Activated CD8-positive, alpha-beta memory T cell treated with anti-CD3 and anti-CD28 coated beads for 1 hour (primary cell): ENCODE measurements at regions not wholly inside any gene's neighbourhood (a gene's known extent, or its start where the extent isn't known, plus 50 kb on each side); places are given as distances from the start of the nearest gene placed in this dataset.
"Not testable (repeated sequence)": the region's sequence is repeated elsewhere in the genome, so short reads cannot be mapped to it uniquely, and the experiment has no call there.

Experiments used
- DNase-seq, 2 donors: peaks; one replicate each; pipeline ENCODE4 v3.0.0-alpha.2; 2020; ENCODE audit warnings: low read depth in 1 of 2; ENCODE audit errors: extremely low read depth in 1 of 2

DNA sequence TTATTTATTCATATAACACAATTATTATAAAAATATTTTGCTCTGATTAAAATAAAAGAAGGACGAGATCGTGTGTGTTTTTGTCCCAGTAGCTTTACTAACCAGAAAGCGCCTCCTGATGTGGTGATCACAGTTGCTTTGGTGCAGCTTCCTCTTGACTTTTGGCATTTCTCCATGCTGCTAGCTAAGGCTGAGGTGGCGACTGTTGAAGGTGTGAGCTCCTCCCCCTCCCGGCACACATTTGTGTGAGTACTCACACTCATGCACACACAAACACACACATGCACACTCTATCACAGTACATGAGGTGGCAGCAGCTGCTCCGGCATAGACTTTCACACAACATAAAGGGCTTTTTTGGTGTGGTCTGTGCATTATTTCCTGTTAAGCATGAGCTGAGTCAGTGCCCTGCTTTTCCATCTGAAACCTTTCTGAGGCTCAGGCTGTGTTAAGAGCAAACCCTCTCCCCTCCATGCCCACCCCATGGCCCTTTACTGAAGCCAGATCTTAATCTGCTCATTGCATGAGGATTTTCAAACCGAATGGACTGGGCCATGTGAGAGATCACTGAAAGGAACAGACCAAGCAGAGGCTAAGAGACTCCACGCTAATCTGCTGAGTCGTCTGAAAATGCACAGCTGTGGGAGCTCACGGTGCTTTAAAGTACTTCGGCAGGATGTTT, 53.3 kb downstream of the FOXD4L1 start:
- peak in 1 of 2 donors; percentile 18 for DNase-seq

GRCh38 chr2:113559820-113560219, 61.4 kb downstream of the FOXD4L1 start:
- not testable (repeated sequence) for DNase-seq

- DNase-seq = not testable (repeated sequence)
Measured at GRCh38 chr2:113562662-113563061, 64.2 kb downstream of the FOXD4L1 start.

GRCh38 chr2:113566674-113567480, 60.2 kb upstream of the RABL2A start:
- DNase-seq = not testable (repeated sequence)

DNA sequence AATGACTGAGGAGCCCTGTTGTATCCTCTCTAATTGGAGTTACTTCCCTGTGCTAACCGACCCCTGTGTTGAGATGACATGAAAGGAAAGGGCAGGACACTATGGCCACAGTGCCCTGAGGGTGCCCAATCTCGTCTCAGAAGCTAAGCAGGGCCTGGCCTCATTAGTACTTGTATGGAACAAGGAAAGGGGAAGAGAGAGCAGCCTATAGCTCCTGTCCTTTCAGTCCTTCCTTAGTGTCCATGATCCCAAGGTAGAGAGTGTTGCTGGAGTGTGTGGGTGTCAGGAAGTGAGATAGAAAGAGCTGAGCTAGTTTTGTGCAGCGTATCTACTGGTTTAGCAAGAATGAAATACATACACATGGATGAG, 59.6 kb upstream of the RABL2A start:
- not testable (repeated sequence) for DNase-seq

DNA sequence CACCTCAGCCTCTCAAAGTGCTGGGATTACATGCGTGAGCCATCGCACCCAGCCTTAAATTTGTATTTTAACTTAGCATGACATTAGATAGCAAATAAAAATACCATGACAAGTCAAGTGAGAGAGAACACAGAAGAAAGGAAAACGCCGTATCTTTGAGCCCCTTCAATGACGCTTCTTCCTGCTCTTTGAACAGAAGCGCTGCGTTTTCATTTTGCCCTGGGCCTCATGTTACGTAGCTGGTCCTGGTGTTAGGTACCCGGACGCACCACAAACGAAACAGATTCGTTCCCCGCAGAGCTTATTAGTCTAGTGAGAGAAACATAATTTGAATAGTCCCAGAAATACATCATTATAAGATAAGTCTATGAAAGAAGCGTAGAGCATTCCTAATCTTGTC, 58.8 kb upstream of the RABL2A start:
- not testable (repeated sequence) for DNase-seq

DNA sequence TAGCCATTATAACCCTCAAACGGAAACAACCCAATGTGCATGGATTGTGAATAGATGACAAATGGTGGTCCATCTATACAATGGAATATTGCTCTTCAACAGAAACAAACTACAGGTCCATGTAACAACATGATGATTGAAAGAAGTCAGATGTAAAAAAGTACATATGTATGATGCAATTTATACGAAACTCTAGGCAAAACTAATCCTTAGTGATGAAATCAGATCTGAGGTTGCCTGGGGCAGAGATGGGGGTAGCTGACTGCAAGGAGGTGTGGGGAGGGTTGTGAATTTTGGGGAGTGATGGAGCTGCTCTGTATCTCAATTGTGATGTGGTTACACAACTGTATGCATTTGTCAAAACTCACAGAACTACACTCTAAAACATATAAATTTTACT, 57.0 kb upstream of the RABL2A start:
- DNase-seq = not testable (repeated sequence)

GRCh38 chr2:113570509-113571009, 56.5 kb upstream of the RABL2A start:
- not testable (repeated sequence) for DNase-seq

DNA sequence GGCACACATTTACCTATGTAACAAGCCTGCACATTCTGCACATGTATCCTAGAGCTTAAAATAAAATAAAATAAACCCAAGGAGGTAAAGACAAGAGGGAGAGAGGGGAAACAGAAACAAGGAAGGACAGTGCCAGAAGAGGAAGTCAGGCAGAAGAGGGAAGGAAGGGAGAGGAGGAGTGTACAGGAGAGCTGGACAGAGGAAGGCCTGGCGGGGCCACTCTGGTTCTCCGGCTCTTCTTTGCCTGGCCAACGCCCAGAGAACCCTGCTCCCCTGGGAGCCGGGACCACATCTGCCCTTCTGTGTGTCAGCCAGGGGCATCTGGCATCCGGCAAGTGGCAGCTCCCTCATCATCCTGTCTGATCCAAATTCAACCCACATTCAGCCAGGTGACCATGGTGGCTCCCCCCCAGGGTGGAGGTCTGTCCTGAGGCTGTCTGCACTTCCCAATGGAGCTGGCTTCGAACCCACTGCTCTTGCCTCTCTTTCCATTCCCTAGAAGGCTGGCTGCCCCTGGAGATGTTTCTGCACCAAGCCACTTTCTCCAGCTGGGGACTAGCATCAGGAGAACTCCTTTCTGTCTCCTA, 55.5 kb upstream of the RABL2A start:
- DNase-seq = not testable (repeated sequence)

DNA sequence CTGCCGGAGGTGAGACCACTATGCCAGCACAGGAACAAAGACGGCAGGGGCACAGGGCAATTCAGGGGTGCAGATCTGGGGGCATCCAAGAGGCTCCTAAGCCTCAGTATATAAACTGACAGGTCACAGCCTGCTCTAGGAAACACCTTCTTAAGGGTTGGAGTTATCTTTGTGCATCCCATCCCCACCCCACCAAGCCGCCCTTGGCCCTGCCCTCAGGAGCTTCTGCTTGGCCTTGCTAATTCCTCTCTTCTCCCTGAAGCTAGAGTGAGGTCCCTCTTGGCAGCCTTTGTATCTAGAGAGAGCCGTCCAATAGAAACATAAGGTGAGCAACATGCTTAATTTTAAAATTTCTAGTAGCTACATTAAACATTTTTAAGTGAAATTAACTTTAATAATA, 51.3 kb upstream of the RABL2A start:
- DNase-seq = not testable (repeated sequence)

GRCh38 chr2:113576353-113576752, 50.7 kb upstream of the RABL2A start:
- DNase-seq = not testable (repeated sequence)
